ENCODE measurements at regions not wholly inside any gene's neighbourhood (a gene's known extent, or its start where the extent isn't known, plus 50 kb on each side); places are given as distances from the start of the nearest gene placed in this dataset.

- Histone ChIP-seq H3K36me3 (ENCODE audit: insufficient read depth) (no peaks in the 10 kb centered on the region), H3K4me3 (ENCODE audit: low read depth, low read length) (no peak overlapping the region), H3K27ac (ENCODE audit: low read depth) (no peak overlapping the region), H3K4me1 (ENCODE audit: insufficient read depth) (no peaks in the 10 kb centered on the region)
- WGBS, result 69% methylated on average over 3 of the region's 3 CpGs
- DNase-seq (ENCODE audit: extremely low spot score), result no peak
Observed at GRCh38 chr3:144763878-144764454, 792.3 kb downstream of the DIPK2A start.

- Histone ChIP-seq H3K4me3 (ENCODE audit: low read depth, low read length) (no peak overlapping the region), H3K27ac (ENCODE audit: low read depth) (no peak overlapping the region), H3K4me1 (ENCODE audit: insufficient read depth) (no peaks in the 10 kb centered on the region), H3K36me3 (ENCODE audit: insufficient read depth) (no peaks in the 10 kb centered on the region)
- no peak for DNase-seq (ENCODE audit: extremely low spot score)
- WGBS, result 73% methylated on average over 1 of the region's 1 CpG
Observed at GRCh38 chr3:144770281-144770680, 798.7 kb downstream of the DIPK2A start.

GRCh38 chr3:144770915-144771351, 799.3 kb downstream of the DIPK2A start:
- 60% methylated on average over 1 of the region's 1 CpG for WGBS
- no peak for DNase-seq (ENCODE audit: extremely low spot score)

GRCh38 chr3:144771381-144771870, 799.8 kb downstream of the DIPK2A start:
- H3K27ac ChIP-seq (ENCODE audit: low read depth), result no peak overlapping the region
- H3K36me3 ChIP-seq (ENCODE audit: insufficient read depth), result no peaks in the 10 kb centered on the region
- 48% methylated on average over 2 of the region's 2 CpGs for WGBS
- no peak overlapping the region for H3K4me3 ChIP-seq (ENCODE audit: low read depth, low read length)
- no peak for DNase-seq (ENCODE audit: extremely low spot score)
- no peaks in the 10 kb centered on the region for H3K4me1 ChIP-seq (ENCODE audit: insufficient read depth)

More at GRCh38 chr3:144770915-144771351, 799.3 kb downstream of the DIPK2A start:
- H3K36me3 ChIP-seq (ENCODE audit: insufficient read depth), result no peaks in the 10 kb centered on the region
- no peak overlapping the region for H3K27ac ChIP-seq (ENCODE audit: low read depth)
- no peaks in the 10 kb centered on the region for H3K4me1 ChIP-seq (ENCODE audit: insufficient read depth)
- H3K4me3 ChIP-seq (ENCODE audit: low read depth, low read length), result no peak overlapping the region

GRCh38 chr3:144772372-144772771, 800.7 kb downstream of the DIPK2A start:
- WGBS, result 89% methylated on average over 3 of the region's 3 CpGs
- no peaks in the 10 kb centered on the region for H3K4me1 ChIP-seq (ENCODE audit: insufficient read depth)

GRCh38 chr3:144773350-144773749, 801.7 kb downstream of the DIPK2A start:
- no peak overlapping the region for H3K27ac ChIP-seq (ENCODE audit: low read depth)
- no peaks in the 10 kb centered on the region for H3K4me1 ChIP-seq (ENCODE audit: insufficient read depth)
- 90% methylated on average over 4 of the region's 4 CpGs for WGBS
- no peak for DNase-seq (ENCODE audit: extremely low spot score)
- no peak overlapping the region for H3K4me3 ChIP-seq (ENCODE audit: low read depth, low read length)
- H3K36me3 ChIP-seq (ENCODE audit: insufficient read depth), result no peaks in the 10 kb centered on the region

More at GRCh38 chr3:144772372-144772771, 800.7 kb downstream of the DIPK2A start:
- H3K4me3 ChIP-seq (ENCODE audit: low read depth, low read length), result no peak overlapping the region
- no peaks in the 10 kb centered on the region for H3K36me3 ChIP-seq (ENCODE audit: insufficient read depth)
- H3K27ac ChIP-seq (ENCODE audit: low read depth), result no peak overlapping the region
- no peak for DNase-seq (ENCODE audit: extremely low spot score)

- WGBS, result 76% methylated on average over 5 of the region's 5 CpGs
- no peak overlapping the region for H3K4me3 ChIP-seq (ENCODE audit: low read depth, low read length)
- H3K4me1 ChIP-seq (ENCODE audit: insufficient read depth), result no peaks in the 10 kb centered on the region
- H3K27ac ChIP-seq (ENCODE audit: low read depth), result no peak overlapping the region
- DNase-seq (ENCODE audit: extremely low spot score), result no peak
- no peaks in the 10 kb centered on the region for H3K36me3 ChIP-seq (ENCODE audit: insufficient read depth)
Observed at GRCh38 chr3:144774897-144775296, 803.3 kb downstream of the DIPK2A start.

GRCh38 chr3:144775551-144775950, 803.9 kb downstream of the DIPK2A start:
- Histone ChIP-seq H3K36me3 (ENCODE audit: insufficient read depth) (no peaks in the 10 kb centered on the region), H3K4me1 (ENCODE audit: insufficient read depth) (no peaks in the 10 kb centered on the region), H3K27ac (ENCODE audit: low read depth) (no peak overlapping the region), H3K4me3 (ENCODE audit: low read depth, low read length) (no peak overlapping the region)
- no peak for DNase-seq (ENCODE audit: extremely low spot score)

- Histone ChIP-seq H3K4me3 (ENCODE audit: low read depth, low read length) (no peak overlapping the region), H3K36me3 (ENCODE audit: insufficient read depth) (no peaks in the 10 kb centered on the region), H3K4me1 (ENCODE audit: insufficient read depth) (no peaks in the 10 kb centered on the region), H3K27ac (ENCODE audit: low read depth) (no peak overlapping the region)
- 43% methylated on average over 2 of the region's 2 CpGs for WGBS
- no peak for DNase-seq (ENCODE audit: extremely low spot score)
Observed at GRCh38 chr3:144777906-144778305, 806.3 kb downstream of the DIPK2A start.

GRCh38 chr3:144791034-144791433, 819.4 kb downstream of the DIPK2A start:
- no peak for DNase-seq (ENCODE audit: extremely low spot score)
- WGBS, result 95% methylated on average over 10 of the region's 10 CpGs

GRCh38 chr3:144801890-144802289, 830.3 kb downstream of the DIPK2A start:
- no peaks in the 10 kb centered on the region for H3K36me3 ChIP-seq (ENCODE audit: insufficient read depth)
- DNase-seq (ENCODE audit: extremely low spot score), result no peak
- WGBS, result 100% methylated on average over 1 of the region's 1 CpG
- H3K4me1 ChIP-seq (ENCODE audit: insufficient read depth), result no peaks in the 10 kb centered on the region
- H3K4me3 ChIP-seq (ENCODE audit: low read depth, low read length), result no peak overlapping the region
- no peak overlapping the region for H3K27ac ChIP-seq (ENCODE audit: low read depth)

More at GRCh38 chr3:144791034-144791433, 819.4 kb downstream of the DIPK2A start:
- Histone ChIP-seq H3K4me3 (ENCODE audit: low read depth, low read length) (no peak overlapping the region), H3K27ac (ENCODE audit: low read depth) (no peak overlapping the region), H3K36me3 (ENCODE audit: insufficient read depth) (no peaks in the 10 kb centered on the region), H3K4me1 (ENCODE audit: insufficient read depth) (no peaks in the 10 kb centered on the region)

GRCh38 chr3:144809380-144809779, 837.8 kb downstream of the DIPK2A start:
- WGBS, result 94% methylated on average over 1 of the region's 1 CpG
- Histone ChIP-seq H3K36me3 (ENCODE audit: insufficient read depth) (no peaks in the 10 kb centered on the region), H3K4me1 (ENCODE audit: insufficient read depth) (no peaks in the 10 kb centered on the region), H3K27ac (ENCODE audit: low read depth) (no peak overlapping the region), H3K4me3 (ENCODE audit: low read depth, low read length) (no peak overlapping the region)
- no peak for DNase-seq (ENCODE audit: extremely low spot score)

- Histone ChIP-seq H3K4me1 (ENCODE audit: insufficient read depth) (no peaks in the 10 kb centered on the region), H3K27ac (ENCODE audit: low read depth) (no peak overlapping the region), H3K4me3 (ENCODE audit: low read depth, low read length) (no peak overlapping the region), H3K36me3 (ENCODE audit: insufficient read depth) (no peaks in the 10 kb centered on the region)
- no peak for DNase-seq (ENCODE audit: extremely low spot score)
- 79% methylated on average over 1 of the region's 1 CpG for WGBS
Observed at GRCh38 chr3:144810160-144810559, 838.5 kb downstream of the DIPK2A start.

- no peak overlapping the region for H3K4me3 ChIP-seq (ENCODE audit: low read depth, low read length)
- H3K36me3 ChIP-seq (ENCODE audit: insufficient read depth), result no peaks in the 10 kb centered on the region
- no peak for DNase-seq (ENCODE audit: extremely low spot score)
- H3K27ac ChIP-seq (ENCODE audit: low read depth), result no peak overlapping the region
- WGBS, result 36% methylated on average over 3 of the region's 3 CpGs
- H3K4me1 ChIP-seq (ENCODE audit: insufficient read depth), result no peaks in the 10 kb centered on the region
Observed at GRCh38 chr3:144815655-144816054, 844.0 kb downstream of the DIPK2A start.

- no peak for DNase-seq (ENCODE audit: extremely low spot score)
- Histone ChIP-seq H3K27ac (ENCODE audit: low read depth) (no peak overlapping the region), H3K4me1 (ENCODE audit: insufficient read depth) (no peaks in the 10 kb centered on the region), H3K4me3 (ENCODE audit: low read depth, low read length) (no peak overlapping the region), H3K36me3 (ENCODE audit: insufficient read depth) (no peaks in the 10 kb centered on the region)
- WGBS, result 65% methylated on average over 2 of the region's 2 CpGs
Observed at GRCh38 chr3:144816323-144816722, 844.7 kb downstream of the DIPK2A start.

All from urinary bladder (tissue), 3 donors.